HL-60/S4 treated with phorbol 12-myristate 13-acetate at 8.2 ng/mL for 4 days and 3 days (cell line): ENCODE measurements at regions not wholly inside any gene's neighbourhood (a gene's known extent, or its start where the extent isn't known, plus 50 kb on each side); places are given as distances from the start of the nearest gene placed in this dataset.

Source experiments
- in situ Hi-C: fragments of 300-500 bp; cut with MboI; formaldehyde crosslinking; loops from 2 replicates; pipeline ENCODE4 v1.15.0; 2022; ENCODE audit warnings: low sequenced_read_pairs

DNA sequence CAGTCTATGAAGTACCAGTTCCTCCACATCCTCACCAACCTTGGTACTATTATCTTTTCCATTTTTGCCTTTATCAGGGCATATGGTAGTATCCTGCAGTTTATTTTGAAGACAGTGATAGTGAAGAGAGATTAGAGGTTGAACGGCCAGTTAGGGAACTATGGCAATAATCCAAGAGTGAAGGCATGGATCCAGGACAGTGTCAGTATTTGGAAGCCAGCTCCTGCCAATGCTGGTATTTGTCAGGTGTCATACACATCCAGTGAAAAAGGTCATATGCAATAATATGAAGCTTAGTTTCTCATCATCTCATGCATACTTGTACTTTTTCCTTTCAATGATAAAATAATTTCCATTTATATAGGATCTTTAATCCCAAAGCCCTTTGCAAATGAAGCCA, 56.8 kb upstream of the KCNMB2 start:
- in situ Hi-C loops = no loop called here

DNA sequence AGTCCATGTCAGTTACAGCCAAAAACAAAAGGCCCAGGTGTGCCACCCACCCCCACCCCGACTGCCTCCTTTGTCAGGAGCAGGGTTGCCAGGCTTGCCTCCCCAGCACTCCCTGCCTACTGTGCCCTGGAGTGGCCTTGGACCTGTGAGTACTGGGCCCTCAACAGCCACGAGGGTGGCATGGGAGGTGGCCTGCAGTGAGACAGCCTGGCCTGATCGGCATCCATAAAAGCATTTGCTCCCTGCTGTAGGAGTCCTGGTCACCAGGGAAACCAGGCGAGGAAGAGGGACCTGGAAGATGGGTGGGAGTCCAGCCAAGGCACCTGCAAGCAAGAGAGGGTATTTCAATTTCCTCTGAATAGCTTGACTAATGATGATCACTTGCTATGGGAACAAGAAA, 56.4 kb upstream of the KCNMB2 start:
- in situ Hi-C loops = no loop called here

DNA sequence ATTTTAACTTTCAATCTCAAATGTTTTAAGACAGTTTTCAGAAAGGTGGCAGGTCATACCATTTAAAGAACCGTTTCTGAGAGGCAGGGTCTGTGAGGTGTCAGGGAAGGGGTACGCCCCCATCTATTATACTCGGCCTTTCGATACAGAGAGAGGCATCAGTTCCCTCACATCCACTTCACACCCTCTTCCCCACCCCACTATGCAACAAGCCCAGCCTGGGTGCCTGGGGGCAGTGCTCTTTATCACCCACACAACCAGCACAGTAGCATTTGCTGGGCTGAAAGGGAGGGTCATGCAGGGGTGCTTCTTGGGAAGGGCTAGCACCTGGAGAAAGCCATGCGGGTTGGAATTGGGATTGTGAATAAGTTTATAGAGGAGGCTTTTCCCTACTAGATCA, 56.0 kb upstream of the KCNMB2 start:
- in situ Hi-C loops = no loop called here

DNA sequence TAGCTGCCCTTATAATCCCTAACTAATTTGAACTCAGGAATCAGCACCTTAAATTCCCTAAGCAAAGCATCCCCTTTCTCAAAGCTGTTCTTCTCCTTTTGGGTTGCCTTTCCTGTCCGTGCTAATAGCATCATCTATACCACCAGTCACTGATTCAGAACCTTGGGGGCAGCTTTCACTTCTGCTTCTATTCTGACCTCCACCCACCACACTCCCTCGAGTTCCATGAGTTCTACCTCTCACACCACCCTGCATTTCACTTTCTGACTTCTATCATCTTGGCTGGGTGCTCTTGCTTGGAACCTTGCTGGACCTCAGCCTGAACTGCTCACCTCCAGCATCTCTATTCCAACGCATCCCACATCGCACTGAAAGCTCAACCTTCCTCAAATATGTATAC, 55.4 kb upstream of the KCNMB2 start:
- in situ Hi-C loops = no loop called here

DNA sequence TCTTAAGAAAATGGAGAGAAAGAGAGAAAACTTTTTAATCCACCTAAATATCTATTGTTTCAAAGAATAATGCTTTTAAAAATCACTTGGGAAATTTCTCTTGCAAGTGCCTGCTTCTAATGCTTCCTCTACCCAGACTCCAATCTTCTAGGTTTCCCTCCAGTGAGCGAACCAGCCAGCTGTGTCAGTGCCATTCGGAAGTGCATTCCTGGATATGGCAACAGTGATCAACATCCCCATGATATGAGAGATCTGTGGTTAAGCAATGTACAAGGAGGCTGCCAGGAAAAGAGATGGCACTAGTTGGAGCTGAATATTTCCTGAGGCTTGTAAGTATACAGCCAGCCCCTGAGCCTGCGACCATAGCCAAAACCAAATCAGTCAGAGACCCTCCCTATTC, 53.3 kb upstream of the KCNMB2 start:
- in situ Hi-C loops = no loop called here

DNA sequence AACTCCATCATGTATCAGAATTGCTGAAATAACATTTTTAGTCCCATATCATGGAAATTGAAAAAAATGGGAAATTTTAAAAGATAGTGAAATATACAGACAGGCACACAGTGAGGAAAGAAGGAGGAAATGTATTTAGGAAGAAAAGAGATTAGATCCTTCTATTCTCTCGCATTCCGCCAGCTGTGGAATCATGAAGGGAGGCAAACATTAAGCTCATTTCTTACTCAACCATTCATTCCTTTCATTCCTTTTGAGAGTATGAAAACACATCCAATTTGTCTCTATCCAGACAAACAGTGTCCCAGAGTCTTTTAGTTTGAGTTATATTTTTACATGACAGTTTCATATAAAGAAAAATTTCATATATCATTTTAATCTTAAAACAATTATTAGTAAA, 52.5 kb upstream of the KCNMB2 start:
- in situ Hi-C loops = no loop called here

DNA sequence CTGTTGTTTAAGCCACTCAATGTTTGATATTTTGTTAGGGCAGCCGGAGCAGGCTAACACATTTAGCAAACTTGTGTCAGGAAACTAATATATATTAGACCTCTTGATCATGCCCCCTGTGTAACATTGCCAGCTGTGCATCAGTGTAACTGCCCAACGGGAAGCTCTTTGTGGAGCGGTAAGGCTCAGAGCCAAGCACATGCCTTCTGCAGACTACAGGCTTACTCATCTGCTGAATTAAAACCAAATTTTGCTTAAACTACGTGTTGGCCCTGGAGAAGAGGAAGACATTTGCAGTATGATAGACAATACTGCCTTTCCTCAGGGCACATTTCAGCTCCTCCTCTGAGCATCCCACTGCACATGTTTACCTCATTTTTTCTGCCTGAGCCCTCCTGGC, 50.5 kb upstream of the KCNMB2 start:
- in situ Hi-C loops = no loop called here
